Brain pericyte (primary cell): ENCODE measurements at regions not wholly inside any gene's neighbourhood (a gene's known extent, or its start where the extent isn't known, plus 50 kb on each side); places are given as distances from the start of the nearest gene placed in this dataset.
"Not testable (repeated sequence)": the region's sequence is repeated elsewhere in the genome, so short reads cannot be mapped to it uniquely, and the experiment has no call there.

Experiments used
- DNase-seq: peaks from one replicate; pipeline ENCODE4 v3.0.0-alpha.2; 2012; ENCODE audit warnings: low read depth, low spot score

DNA sequence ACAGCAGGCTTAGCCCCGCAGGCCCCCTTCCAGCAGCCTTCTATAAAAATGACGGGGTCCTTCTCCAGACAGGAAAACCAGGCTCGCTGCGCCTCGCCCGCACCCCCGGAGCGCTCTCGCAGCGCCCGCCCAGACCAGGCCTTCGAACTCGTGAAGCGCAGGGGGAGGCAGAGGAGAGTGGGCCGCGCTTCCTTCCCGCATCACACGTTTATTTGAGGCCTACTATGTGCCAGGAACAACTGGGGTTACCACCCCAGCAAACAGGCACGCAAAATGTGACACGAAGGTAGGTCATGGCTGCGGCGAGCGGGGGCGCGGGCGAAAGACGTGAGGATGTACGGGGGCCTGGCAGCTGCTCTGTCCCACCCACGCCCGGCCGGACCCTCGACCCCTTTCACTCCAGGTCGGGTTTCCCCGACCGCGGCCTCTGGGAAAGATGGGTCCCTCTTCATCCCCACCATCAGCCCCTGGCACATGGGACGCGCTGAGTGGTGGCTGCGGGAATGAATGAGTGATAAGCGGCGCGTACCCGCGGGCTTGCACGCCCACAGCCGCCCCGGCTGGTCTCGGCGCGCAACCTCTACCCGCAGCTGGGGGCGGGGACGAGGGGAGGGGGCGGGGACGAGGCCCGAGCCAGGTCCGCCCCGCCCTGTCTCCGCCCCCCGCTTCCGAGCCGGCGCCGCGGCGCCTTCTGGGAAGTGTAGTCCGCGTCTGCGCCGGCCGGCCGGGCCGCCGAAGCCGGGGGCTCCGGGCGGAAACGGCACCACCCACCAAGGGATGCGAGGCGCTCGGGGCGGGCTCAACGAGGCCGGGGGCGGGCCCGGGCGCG, 59.1 kb downstream of the ZNF467 start:
- peak; percentile 29 for DNase-seq

DNA sequence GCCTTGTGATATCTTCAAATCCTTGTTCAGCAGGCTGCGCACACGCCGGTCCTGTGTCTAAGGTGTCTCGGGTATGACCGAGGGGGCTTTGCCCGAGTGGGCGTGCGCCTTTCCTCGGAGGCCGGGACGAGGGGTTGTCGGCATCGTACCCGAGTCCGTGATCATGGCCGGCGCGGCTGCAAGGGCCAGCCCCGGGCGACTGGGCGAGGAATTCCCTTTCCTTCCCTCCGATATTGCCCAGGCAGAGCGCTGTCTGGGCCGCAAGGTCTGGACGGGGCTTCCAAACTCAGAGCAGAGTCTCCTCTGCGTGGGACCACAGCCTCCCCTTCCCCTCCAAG, 59.7 kb downstream of the ZNF467 start:
- DNase-seq, result no peak

DNA sequence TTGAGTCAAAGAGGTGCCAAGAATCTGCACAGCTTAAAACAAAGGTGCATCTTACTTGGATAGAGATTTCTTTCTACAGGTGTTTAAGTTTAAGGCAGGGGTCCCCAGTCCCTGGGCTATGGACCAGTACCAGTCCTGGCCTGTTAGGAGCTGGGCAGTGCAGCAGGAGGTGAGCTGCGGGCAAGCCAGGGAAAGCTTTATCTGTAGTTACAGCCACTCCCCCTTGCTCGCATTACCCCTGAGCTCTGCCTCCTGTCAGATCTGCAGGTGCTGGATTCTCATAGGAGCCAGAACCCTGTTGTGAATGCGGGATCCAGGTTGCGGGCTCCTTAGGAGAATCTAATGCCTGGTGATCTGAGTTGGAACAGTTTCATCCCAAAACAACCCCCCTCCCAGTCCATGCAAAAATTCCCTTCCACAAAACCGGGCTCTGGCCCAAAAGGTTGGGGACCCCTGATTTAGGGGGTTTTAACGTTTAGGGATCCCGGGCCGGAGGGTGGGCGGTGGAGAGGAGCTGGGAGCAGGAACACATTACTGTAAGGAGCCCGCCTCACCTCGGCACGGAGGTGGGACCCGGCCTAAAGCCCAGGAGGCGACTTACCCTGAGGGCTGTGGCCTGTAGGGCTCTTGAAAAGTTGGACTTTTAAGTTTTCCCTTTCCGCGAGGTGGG, 60.2 kb downstream of the ZNF467 start:
- no peak for DNase-seq

DNA sequence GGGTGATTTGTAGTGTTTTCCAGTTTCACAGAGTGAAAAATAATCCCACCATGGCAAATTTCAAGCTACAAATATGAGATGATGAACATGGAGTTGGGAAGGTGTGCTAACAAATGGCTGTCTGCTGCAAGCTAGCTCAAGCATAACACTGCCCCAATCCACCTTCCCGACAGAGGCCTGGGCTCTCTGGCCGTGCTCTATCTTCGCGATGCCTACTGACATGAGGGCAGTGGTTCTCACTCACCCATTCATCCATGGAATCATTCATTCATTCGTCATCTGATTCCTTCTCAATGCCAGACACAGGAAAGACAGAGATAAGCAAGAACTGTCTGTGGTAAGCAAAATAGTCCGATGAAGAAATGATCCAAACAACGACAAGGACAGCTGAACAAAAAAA, 65.4 kb downstream of the ZNF467 start:
- no peak for DNase-seq

DNA sequence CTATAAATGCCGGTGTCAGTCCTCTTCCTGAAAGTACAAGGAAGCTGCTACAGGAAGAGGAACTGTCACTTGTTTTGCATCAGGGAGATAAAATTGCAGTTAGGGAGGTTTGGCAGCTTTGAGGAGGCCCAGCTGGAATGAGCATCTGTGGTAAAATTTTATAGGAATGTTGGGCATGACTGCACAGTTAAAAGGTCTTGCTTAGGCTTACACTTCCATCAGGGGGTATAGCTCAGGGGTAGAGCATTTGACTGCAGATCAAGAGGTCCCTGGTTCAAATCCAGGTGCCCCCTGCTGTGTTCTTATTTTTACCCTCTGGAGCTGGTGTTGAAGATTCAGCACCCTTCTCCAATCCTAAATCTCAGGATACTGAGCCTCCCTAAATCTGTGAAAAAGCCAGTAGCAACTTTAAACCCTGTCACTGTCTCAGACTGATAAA, 65.9 kb downstream of the ZNF467 start:
- DNase-seq, result no peak

DNA sequence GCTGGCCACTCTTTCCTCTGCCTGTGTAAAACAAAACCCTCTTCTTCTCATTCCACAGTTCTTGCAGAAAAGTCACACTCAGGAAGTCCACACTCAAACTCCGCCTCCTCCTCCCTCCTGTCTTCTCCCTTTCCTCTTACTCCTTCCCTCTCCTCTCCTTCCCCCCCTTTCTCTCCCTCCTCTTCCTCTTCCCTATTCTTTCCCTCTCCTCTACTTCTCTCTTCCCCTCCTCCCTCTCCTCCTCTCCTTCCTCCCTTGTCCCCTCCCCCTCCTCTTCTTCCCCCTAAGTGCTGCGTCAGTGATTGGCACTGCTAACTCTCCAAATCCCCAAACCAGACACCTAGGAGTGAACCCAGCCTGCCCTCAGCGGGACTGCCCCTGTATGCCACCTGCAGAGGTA, 67.0 kb downstream of the ZNF467 start:
- DNase-seq, result no peak

DNA sequence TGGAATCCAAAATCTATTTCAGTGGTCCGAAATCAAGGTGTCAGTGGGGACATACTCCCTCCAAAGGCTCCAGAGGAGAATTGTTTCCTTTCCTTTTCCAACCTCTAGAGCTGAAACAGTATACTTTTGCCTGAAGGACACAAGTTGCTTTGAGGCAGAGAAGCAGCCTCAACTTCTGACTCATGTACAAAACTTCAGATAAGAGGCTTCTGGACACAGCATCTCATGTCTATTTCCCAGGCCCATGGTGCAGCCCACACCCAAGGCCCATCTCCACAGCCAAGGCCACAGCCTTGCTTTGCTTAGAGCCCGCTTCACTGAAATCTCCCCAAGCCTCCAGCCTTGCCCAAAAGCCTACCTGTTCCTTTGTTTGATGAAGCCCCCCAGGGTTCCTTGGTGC, 68.9 kb downstream of the ZNF467 start:
- DNase-seq, result no peak

DNA sequence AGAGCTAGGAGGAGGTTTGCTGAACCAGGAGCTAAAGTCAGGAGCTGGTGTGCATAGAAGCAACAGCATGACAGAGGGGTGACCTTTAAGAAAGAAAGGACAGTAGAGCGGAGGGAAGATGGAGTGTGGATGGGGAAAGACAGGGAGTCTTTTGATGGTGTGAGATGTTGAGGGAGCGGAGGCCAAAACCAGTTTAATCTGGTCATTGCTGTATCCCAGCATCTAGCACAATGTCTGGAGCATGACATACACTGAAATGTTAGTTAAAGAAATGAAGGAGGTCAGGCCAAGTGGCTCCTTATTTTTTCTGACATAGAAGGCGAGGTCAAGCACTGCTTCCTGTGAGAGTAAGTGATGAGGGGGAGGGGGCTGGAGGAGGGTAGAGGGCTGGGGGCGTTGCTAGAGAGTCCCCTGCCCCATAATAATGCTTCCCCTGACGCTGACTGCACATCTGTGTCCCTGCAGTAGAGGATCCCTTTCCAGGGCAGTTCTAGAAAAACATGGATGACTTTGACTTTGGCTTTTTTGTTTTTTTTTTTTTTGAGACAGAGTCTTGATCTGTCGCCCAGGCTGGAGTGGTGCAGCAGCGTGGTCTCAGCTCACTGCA, 70.2 kb downstream of the ZNF467 start:
- DNase-seq, result no peak

DNA sequence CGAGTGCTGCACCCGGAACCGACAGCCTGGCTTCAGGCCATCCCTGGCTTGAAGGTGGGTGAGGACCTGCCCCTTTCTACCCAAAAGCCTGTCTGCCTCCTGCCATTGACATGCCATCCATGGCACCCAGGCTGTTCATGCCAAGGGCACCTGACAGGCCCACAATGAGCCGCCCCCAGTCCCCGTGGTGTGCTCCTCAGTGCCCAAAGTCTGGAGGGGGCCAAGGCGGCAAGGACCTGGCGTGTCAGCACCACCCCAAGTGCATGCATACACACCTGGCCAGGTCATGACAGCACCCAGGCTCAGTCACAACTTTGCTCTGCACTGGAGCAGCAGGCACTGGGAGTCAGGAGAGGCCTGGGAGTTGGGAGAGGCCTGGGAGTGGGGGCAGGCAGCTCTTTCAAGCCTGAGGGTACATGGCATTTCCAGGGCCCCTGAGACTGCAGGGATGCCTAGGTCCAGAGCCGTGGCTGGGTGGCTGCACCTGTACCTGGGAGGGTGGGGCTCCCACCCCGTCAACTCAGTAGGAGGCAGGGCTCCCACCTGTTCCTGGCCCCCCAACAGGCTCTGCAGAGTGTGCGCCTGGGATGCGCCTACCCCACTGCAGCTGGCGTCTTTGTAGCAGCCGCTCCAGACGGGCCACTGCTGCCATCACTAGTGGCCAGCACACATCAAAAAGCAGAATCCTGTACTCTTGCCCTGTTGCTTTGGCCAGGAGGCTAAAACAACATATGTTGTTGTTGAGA, 71.7 kb downstream of the ZNF467 start:
- no peak for DNase-seq

DNA sequence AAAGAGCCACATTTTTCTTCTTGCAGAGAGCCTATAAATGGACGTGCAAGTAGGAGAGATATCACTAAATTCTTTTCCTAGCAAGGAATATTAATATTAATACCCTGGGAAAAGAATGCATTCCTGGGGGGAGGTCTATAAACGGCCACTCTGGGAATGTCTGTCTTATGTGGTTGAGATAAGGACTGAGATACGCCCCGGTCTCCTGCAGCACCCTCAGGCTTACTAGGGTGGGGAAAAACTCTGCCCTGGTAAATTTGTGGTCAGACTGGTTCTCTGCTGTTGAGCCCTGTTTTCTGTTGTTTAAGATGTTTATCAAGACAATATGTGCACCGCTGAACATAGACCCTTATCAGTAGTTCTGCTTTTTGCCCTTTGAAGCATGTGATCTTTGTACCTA, 75.6 kb downstream of the ZNF467 start:
- not testable (repeated sequence) for DNase-seq

DNA sequence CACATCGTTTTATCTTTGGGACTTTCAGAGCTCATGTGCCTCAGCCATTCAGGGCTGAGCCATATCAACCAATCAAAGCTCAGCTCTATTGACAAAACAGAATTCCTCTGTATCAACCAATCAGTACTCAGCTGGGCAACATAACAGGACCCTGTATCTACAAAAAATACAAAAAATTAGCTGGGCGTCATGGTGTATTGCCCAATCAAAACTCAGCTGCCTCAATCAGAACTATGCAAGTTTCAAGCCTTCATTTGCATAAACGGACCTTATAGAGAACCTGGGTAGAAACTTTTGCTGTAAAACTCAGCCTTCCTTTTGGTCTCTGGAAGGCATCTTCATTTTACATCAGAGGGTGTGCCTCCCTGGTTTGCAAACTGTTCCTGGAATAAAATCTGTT, 77.1 kb downstream of the ZNF467 start:
- no peak for DNase-seq

DNA sequence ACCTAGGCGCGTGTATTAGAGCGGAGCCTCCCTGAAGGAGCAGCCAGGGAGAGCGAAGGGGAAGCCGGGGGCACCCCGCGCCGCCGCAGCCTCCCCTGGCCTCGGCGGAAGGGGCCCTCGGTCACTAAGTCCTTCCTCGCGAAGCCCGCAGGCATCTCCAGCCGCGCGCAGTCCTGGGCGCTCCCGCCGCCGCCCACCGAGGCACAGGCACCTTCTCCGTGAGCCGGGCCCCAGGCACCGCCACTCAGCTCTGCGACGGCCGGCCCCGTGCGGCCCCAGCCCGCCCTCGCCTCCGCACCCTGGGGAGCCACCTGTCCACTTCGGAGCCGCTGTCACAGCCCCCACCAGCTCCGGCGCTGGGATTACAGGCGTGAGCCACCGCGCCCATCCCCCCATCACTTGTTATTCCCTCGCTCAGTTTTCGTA, 80.8 kb downstream of the ZNF467 start:
- no peak for DNase-seq

DNA sequence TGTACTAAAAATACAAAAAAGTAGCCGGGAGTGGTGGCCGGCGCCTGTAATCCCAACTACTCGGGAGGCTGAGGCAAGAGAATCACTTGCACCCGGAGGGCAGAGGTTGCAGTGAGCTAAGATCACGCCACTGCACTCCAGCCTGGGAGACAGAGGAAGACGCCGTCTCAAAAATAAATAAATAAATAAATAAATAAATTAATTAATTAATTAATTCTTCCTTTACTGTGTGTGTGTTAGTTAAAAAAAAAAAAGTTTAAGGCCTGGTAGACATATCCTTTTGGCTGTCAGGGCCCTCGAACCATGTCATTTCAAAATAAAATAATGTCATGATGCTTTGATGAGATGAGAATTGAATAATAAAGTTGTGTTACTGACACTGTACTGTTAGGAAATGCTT, 81.3 kb downstream of the ZNF467 start:
- no peak for DNase-seq

DNA sequence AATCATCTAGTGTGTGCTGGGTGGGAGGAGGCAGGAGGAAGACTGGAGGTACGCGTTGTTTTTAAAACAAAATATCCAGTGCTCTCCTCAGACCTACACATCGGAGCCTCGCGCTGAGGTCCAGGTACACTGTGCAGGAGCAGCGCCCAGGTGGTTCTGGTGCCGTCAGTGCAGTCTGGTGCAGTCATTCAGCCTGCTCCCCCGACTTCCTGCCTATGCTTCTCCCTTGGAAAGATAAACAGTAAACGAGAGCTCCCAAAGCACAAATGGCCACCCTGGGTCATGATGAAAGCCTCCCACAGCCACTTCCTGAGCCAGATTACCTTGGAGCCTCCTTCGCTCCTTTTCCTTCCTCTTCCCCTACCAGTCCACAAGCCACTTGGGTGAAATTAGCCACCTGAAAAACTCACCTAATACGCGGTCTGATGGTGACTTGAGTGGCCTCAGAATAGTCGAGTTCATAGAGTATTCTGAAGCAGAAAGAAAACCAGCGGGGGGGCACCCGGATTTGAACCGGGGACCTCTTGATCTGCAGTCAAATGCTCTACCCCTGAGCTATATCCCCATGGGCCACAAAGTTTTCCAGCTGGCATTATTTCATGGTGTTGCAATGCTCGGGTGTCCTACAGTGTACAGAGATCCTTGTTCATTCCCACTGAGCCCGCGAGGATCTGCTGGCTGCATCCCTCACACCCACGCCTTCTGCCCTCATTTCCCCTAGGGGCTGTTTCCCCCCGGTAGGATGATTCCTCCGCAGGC, 82.5 kb downstream of the ZNF467 start:
- DNase-seq, result peak; percentile 11

DNA sequence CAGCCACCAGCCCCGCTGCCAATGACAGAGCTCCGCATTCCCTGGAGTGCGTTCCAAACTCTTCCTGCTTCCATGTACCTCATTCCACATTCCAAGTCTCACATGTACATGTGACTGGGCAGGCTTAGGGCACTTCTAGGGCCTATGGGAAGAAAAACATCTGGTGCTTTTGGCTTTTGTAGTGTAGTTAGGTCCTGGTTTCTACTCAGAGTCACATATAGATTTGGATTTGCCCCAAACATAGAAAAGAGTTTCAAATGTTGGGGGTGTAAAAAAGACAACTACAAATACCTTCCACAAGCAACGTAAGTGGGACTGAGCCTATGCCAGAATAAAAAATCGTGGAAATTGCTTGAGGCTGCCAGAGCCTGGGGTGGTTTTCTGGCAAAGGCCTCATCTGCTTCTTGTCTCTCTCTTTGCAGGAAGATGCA, 84.1 kb downstream of the ZNF467 start:
- DNase-seq, result no peak

DNA sequence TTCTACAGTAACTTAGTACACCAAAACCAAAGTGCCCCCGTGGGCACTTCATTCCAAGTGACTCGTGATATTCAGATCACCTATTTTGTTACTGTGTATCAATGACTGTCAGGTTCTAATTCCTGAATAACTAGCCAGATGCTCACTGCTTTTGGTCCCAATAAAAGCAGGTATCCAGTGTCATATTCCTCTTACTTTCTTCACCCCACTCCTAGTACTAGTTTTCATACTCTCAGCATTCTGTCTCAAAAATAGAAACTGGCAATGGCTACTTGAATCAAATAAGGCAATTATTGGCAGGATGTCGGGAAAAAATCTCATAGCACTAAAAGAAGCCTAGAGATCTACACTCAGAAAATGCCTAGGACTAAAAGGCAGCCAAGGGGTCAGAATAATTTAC, 84.6 kb downstream of the ZNF467 start:
- DNase-seq, result no peak

DNA sequence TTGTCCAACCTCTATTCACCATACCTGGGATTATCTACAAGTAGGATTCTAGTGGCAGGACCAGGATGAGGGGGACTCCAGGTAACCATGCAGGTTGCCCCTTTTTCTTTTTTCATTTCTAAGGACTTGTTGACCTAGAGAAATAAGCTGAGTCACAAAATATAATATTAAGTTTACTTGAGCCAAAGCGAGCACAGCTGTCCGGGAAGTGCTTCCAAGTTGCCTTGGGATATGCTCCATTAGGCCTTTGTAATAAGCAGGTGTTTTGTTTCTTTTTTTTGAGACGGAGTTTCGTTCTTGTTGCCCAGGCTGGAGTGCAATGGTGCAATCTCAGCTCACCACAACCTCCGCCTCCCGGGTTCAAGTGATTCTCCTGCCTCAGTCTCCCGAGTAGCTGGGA, 85.6 kb downstream of the ZNF467 start:
- DNase-seq, result not testable (repeated sequence)

DNA sequence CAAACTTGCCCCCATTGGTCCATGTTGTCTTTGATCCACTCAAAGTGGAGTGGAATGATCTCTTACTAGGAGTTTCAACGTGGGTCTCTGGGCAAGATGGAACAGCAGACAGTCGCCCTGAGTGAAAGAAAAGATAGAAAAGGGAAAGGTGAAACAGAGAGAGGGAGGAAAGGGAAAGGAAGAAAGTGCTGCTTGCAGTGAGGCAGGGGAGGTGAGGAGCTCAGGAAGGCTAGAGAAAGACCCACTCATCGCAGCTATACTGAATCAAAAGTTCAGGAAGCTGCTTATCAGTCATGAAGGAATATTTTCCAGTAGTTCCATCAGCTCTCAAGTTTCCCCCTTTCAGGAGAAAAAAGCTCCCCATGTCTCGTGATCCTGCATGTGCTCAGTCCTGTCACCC, 86.9 kb downstream of the ZNF467 start:
- DNase-seq, result no peak

DNA sequence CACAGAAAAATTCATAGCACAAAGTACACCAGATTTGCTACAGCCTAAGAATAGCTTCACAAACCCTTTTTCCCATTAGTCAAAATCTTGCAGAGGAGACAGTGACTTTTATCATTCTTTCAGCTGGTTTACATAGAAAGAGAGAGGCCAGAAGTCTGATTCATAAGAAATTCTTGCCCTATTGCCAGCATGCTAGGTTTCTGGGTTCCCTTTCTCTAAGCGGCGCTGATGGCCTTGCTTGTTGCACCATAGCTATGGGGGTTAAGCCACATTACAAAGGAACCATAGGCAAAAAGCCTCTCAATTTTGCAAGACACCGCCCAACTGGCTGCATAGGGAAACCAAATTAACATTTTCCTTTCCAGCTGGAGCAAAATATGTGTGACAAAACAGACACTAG, 87.4 kb downstream of the ZNF467 start:
- no peak for DNase-seq

DNA sequence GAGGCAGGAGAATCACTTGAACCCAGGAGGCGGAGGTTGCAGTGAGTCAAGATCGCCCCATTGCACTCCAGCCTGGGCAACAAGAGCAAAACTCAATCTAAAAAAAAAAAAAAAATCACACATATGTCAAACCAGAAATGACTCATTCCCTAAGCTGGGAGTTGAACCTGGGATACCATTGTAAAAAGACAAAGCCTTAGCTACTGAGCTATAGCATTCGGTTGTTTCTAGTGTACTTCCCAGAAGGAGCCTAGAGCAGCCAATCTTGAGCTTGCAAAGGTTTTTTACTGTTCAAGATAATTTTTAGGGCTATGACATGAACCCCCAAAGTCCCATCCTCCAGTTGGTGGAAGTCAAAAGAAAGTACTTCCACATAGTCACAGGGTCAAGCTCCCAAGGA, 87.9 kb downstream of the ZNF467 start:
- no peak for DNase-seq

DNA sequence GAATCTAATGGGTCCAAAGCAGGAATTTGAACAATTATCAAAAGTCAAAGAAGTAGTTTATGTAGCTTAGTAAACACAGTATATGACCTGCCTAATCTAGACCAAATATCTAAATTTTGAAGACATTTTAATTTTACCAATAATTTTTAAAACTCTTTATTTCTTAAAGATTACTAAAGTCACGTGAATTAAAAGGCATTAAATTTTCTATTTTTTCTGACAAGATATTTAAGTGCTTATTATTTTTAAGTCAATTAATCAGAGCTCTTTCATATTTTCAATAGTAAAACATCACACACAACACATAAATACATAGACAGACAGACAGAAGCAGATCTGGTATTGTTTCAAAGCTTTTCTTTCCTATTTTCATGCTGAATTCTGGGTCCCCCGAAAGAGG, 89.5 kb downstream of the ZNF467 start:
- DNase-seq, result no peak
